GM12878 (cell line): ENCODE measurements at regions not wholly inside any gene's neighbourhood (a gene's known extent, or its start where the extent isn't known, plus 50 kb on each side); places are given as distances from the start of the nearest gene placed in this dataset.

Experiments
- JUND ChIP-seq: IDR thresholded peaks from 2 replicates; pipeline ENCODE4 v1.6.1; 2012; ENCODE audit warnings: low read depth, mild to moderate bottlenecking, low read length, improper control_type of control experiment, moderate library complexity
- SMC3 ChIP-seq: IDR thresholded peaks from 2 replicates; pipeline ENCODE4 v1.6.1; 2011; ENCODE audit warnings: low read length, improper control_type of control experiment, borderline replicate concordance
- TF ChIP-seq, protein P1 (sequence below), 3 experiments: IDR thresholded peaks in 2 of 3; conservative IDR thresholded peaks in 1 of 3; 2 replicates each; pipeline ENCODE4 v1.5.1; 2011; ENCODE audit warnings: low read depth in 3 of 3, low read length in 3 of 3, mild to moderate bottlenecking in 3 of 3, control low read depth in 2 of 3, moderate library complexity in 2 of 3, inconsistent platforms in 1 of 3, mixed read lengths in 1 of 3; ENCODE audit not compliant: control insufficient read depth in 2 of 3, insufficient read depth in 1 of 3; ENCODE audit errors: extremely low read depth in 1 of 3

DNA sequence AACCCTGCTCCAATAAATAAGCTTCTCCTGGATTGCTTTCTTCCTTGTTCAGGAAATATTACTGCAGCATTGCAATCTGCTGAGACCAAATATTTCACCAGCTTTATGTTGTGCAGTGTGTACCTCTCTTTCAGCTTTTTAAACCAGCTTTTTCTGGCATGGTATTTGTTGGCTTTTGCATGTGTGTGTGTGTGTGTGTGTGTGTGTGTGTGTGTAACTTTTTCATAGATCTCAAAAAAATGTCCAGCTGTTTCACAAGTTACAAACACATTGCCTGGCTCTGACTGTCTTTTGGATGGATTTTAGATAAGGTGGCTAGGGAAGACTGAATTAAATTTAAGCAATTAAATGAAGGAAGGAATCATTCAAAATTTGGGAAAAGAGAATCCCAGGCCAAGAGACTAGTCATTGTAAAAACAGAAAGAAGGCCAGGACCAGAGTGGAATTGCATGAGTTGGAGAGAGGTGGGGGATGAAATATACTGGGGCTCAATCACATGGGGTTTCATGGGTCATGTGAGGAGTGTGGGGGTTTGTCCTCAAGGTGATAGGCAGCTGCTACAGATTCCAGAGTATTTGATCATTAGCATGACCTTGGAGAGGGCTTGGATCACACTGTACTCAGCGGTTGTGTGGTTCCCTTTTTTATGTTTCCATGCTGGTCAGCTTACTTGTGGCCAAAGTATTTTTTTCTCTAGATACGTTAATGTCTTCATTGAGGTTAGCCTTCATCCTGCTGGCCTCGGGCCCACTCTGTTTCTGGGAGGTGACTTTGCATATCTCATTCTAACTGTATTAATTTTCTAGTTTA is 357.7 kb upstream of the BOD1L1 start:
- TF ChIP-seq JUND (no peak), SMC3 (no peak)
- TF ChIP-seq, protein P1, sequence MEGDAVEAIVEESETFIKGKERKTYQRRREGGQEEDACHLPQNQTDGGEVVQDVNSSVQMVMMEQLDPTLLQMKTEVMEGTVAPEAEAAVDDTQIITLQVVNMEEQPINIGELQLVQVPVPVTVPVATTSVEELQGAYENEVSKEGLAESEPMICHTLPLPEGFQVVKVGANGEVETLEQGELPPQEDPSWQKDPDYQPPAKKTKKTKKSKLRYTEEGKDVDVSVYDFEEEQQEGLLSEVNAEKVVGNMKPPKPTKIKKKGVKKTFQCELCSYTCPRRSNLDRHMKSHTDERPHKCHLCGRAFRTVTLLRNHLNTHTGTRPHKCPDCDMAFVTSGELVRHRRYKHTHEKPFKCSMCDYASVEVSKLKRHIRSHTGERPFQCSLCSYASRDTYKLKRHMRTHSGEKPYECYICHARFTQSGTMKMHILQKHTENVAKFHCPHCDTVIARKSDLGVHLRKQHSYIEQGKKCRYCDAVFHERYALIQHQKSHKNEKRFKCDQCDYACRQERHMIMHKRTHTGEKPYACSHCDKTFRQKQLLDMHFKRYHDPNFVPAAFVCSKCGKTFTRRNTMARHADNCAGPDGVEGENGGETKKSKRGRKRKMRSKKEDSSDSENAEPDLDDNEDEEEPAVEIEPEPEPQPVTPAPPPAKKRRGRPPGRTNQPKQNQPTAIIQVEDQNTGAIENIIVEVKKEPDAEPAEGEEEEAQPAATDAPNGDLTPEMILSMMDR (IDR thresholded peaks at IDR 0.05 in 2 of 3, conservative IDR thresholded peaks at IDR 0.05 in 1 of 3; ENCODE audit: control insufficient read depth in 2 of 3, extremely low read depth in 1 of 3, insufficient read depth in 1 of 3, low read depth in 3 of 3, low read length in 3 of 3) = no peak
